Adrenal gland (tissue), 5 donors: ENCODE measurements at regions not wholly inside any gene's neighbourhood (a gene's known extent, or its start where the extent isn't known, plus 50 kb on each side); places are given as distances from the start of the nearest gene placed in this dataset.

Source experiments
- CTCF ChIP-seq, 6 experiments: fragments of 450-650 bp in 4 of 6; fragments of 200-600 bp in 2 of 6; sonication (generic) in 1 of 6; IDR thresholded peaks; 1 replicate in 5 of 6; 2 replicates in 1 of 6; pipeline versions ENCODE4 v1.5.1 to v1.8.0; 2016 to 2021; ENCODE audit warnings: antibody characterized with exemption in 6 of 6, mild to moderate bottlenecking in 2 of 6, moderate library complexity in 1 of 6
- POLR2A ChIP-seq, 2 donors: fragments of 450-650 bp; IDR thresholded peaks; one replicate each; pipeline ENCODE4 v1.6.1; 2017; ENCODE audit warnings: antibody characterized with exemption in 2 of 2, mild to moderate bottlenecking in 2 of 2, moderate library complexity in 1 of 2
- donor health status: DM: no; HTN: no; CAD: no.

- TF ChIP-seq POLR2A (IDR thresholded peaks at IDR 0.05), result no peak
- TF ChIP-seq CTCF (IDR thresholded peaks at IDR 0.05), result no peak
These were observed 162.1 kb upstream of the SLC7A11 start for GRCh38 chr4:138404251-138404650.
